GM21723 (cell line): ENCODE measurements at regions not wholly inside any gene's neighbourhood (a gene's known extent, or its start where the extent isn't known, plus 50 kb on each side); places are given as distances from the start of the nearest gene placed in this dataset.
"Not testable (repeated sequence)": the region's sequence is repeated elsewhere in the genome, so short reads cannot be mapped to it uniquely, and the experiment has no call there.

Experiments
- ATAC-seq: cut with Tn5 transposase; IDR thresholded peaks from one replicate; pipeline ENCODE4 v1.9.1; 2021; ENCODE audit warnings: mild to moderate bottlenecking, moderate library complexity; ENCODE audit not compliant: unreplicated experiment

DNA sequence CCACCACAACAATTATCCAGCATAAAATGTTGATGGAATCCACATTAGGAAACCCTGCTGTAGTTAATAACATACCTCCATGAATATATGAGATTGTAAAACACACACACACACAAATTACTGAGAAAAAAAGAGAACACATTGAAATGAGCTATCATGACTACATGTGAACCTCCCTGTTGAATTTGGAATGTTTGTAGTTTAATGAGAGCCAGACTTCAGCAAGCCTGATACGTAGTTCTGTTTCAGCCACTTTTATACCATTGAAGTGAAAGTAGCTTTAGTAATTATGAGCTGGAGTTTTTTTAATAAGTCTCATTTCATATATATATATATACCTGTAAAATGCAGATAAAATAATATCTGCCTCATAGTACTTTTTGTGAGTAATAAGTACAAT is 1146.4 kb downstream of the NAALADL2 start:
- no peak for ATAC-seq

DNA sequence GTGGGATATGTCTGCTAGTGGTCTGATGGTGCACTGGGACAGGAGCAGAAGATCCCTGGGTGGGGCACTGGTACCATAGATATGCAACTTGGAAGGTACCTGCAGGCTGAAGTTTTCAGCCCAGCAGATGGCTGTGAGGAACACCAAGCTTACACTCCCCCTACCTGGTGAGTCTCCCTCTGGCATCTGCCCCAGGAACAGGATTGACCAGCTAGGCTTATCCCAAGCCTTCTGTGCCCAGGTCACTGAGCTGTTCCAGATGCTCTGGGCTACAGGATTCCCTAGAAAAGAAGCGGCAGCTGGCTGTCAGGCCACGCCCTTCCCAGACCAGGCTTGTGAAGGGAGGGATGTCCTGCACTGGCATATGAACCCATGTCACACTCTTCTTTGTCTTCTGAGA is 1130.0 kb downstream of the NAALADL2 start:
- ATAC-seq = no peak

DNA sequence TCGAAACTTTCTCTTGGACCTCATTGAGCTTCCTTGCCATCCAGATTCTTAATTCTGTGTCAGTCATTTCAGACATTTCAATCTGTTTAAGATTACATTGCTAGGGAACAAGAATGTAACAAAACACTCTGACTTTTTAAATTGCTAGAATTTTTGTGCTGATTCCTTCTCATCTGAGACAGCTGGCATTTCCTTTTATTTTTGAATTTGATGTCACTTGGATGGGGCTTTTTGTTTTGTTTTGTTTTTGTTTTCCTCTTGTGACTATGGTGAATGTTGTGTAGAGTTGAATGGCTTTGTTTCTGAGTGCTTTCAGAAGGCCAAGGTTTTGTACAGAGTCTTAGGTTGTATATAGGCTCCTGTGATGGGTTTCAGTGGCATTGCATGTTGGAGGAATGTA is 1129.3 kb downstream of the NAALADL2 start:
- ATAC-seq = no peak

DNA sequence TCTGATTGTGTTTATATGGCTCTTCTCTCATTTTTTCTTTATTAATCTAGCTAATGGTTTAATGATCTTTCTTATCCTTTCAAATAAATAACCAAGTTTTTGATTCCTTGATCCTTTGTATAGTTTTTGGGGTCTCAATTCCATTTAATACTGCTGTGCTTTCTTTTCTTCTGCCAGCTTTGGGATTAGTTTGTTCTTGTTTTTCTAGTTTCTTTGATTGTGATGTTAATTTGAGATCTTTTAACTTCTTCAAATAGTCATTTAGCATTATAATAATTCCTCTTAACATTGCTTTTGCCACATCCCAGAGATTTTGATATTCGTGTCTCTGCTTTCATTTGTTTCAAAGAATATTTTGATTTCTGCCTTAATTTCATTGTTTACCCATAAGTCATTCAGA is 1126.6 kb downstream of the NAALADL2 start:
- no peak for ATAC-seq

DNA sequence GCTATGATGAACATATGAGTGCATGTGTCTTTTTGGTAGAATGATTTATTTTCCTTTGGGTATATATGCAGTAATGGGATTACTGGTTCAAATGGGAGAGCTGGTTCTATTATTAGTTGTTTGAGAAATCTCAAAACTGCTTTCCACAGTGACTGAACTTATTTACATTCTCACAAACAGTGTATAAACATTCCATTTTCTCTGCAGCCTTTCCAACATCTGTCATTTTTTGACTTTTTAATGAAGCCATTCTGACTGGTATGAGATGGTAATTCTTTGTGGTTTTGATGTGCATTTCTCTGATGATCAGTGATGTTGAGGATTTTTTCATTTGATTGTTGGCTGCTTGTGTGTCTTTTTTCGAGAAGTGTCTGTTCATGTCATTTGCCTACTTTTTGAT is 1124.2 kb downstream of the NAALADL2 start:
- ATAC-seq = no peak

DNA sequence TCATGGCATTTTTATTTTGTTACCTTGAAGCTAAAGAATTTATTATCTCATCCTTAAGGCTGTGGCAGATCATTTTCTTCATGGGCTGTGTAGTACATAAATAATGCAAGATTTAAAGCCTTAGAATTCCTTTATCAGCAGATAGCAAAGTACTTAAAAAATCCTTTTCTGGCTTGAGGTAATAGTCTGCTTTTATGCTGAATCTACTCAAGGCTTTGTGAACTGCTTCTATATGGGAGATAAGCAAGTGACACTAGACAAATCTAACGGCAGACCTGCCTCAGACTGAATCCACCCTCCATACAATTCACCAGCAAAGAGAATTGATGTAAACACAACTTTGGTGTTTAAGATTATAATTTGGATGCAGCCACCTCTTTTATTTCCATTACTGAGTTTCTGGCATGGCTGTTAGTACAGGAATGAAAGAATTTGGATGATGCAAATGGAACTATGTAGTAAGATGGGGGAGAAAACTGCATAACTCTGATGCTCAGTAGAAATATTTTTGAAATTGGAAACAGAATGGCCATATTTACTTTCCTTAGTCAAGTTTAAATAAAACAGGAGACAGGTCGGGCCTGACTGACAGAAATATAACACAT is 1121.5 kb downstream of the NAALADL2 start:
- ATAC-seq = no peak

DNA sequence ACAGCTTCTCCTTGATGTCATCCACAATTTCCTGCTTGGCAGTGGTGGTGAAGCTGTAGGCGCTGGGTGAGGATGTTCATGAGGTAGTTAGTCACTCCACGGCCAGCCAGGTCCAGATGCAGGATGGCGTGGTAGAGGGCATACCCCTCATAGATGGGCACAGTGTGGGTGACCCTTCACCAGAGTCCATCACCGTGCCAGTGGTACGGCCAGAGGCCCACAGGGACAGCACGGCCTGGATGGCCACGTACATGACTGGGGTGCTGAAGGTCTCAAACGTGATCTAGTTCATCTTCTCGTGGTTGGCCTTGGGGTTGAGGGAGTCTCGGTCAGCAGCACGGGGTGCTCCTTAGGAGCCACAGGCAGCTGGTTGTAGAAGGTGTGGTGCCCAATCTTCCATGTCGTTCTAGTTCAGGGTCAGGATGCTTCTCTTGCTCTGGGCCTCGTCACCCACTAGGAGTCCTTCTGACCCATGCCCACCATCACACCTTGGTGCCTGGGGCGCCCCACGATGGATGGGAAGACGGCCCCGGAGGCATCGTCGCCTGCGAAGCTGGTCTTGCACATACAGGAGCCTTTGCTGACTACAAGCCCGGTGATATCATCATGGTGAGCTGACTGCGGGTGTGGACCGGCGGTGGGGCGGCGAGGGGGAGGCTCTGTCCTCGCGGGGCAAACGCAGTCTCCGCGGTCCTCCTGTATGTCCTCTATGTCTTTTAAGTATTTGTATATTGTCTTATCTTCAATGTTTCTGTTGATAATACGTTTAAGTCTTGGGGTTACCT is 1119.0 kb downstream of the NAALADL2 start:
- no peak for ATAC-seq

DNA sequence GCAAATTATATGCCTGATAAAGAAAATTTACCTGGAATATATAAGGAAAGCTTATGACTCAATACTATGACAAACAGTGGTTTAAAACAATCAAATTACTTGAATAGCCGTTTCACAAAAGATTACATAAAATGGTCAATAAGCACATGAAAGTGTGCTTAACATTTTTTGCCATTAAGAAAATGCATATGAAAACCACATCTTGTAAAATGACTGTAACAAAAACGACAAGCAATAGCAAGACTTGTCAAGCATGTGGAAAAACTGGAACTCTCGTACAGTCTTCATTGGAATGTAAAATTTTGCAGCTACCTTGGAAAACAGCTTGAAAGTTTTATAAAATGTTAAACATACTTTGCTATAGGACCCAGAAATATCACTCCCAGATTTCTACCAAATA is 1110.3 kb downstream of the NAALADL2 start:
- no peak for ATAC-seq

DNA sequence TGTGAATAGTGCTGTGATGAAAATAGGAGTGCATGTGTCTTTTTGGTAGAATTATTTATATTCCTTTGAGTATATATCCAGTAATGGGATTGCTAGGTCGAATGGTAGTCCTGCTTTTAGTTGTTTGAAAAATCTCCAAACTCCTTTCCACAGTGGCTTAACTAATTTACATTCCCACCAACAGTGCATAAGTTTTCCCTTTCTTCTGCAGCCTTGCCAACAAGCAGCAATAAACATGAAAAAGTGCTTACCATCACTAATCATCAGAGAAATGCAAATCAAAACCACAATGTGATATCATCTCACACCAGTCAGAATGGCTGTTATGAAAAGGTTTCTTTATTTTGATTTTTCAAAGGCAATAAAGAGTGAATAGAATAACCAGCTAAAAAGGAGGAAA is 1105.9 kb downstream of the NAALADL2 start:
- no peak for ATAC-seq

DNA sequence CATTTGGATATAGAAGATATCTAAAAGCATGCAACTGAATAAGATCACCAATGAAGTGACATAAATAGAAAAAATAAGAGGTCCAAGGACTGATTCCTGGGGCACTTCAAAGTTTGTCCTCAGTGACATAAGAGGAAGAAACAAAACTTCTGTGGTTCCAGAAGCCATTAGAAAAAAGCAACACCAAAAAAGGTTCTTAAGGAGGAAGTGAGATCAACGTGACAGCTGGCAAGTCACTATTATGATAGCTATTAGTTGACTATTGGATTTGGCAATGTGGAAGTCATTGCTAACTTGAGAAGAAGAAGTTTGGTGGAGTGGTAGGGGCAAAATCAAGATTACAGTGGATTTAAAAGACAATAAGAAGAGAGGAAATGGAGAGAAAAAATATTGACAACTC is 1098.3 kb downstream of the NAALADL2 start:
- ATAC-seq = no peak

DNA sequence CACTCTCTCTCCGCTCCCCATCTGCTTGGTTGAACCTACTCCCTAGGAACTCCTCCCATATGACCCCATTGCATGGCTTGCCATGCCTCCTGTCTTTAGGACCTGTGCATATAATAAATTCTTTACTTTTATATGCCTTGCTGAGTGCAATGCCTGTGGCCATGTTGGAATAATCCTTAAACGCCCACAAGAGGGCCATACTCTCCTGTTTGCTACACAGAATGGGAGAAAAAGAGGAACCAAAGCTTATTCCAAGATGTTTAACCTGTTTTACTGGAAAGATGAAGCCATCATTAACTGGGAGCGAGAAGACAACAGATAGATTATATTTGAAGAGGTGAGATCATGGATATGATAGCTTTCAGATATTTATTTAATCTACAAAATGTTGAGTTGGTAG is 1097.8 kb downstream of the NAALADL2 start:
- no peak for ATAC-seq

DNA sequence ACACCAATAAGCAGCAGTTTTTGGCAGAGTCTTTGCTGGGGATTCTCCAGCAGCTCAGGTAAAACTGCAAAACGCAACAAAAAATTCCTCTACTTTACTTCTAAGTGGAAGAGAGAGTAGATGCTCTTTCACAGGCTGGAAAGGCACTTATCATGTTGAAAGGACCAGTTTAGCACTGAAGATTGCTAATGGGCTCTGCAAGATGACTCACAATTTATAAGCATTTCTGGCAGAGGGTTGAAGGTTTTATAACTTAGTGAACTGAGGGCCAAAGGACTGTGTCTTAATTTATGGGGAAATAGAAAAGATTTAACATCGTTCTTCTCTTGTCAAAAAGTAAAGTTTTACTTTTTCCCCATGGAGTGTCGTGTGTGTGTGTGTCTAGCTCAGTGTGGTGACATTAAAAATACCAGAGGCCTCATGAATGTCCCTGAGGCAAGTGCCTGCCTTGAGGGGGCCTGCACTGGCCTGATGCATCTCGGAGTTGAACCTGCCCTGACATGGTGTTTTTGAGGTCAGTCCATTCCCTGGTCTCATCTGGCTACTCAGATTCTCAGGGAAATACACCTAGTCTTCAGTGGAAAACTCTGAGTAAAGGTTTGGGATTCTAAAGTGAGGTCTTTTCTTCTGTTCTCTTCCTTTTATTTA is 1092.0 kb downstream of the NAALADL2 start:
- ATAC-seq = no peak

DNA sequence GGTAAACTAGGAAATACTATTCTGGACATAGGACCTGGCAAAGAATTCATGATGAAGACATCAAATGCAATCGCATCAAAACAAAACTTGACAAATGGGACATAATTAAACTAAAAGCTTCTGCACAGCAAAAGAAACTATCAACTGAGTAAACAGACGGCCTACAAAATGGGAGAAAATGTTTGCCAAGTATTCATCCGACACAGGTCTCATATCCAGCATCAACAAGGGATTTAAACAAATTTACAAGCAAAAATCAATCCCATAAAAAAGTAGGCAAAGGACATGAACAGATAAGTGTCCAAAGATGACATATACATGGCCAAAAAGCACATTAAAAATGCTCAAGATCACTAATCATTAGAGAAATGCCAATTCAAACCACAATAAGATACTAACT is 1088.9 kb downstream of the NAALADL2 start:
- ATAC-seq = no peak

DNA sequence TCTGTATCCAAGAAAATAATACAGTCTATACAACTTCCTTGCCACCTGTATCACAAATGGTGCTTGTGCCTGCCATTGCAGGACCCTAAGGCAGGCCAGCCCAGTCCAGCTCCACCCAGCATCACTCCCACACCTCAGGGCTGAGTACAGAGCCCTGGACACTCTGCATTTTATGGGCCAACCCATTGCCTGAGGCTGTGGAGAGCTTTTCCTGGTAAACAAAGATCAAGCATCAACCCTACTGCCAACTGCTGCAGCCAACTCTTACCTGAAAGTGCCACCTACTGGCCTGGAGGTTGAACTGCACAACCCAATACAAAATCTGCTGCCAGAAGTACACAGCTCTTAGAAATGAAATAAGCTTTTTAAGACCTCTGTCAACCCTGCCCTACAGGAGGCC is 1082.2 kb downstream of the NAALADL2 start:
- peak; percentile 51 for ATAC-seq

DNA sequence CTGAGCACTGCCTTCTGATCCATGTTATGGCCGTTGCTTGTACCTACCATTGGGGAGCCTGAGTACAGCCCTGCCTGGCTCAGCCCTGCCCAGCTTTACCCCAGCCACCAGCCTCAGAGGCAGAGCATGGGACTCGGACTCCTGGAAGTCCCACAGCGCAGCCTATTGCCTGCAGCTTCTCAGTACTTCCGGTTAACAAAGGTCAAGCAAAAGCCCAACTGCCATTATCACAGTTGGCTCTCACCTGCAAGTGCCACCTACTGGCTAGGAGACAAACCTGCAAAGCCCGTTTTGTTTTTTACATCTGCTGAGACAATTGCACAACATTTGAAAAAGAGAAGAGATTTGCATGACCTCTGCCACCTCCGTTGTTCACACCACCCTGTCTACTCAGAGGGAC is 1081.7 kb downstream of the NAALADL2 start:
- ATAC-seq = no peak

DNA sequence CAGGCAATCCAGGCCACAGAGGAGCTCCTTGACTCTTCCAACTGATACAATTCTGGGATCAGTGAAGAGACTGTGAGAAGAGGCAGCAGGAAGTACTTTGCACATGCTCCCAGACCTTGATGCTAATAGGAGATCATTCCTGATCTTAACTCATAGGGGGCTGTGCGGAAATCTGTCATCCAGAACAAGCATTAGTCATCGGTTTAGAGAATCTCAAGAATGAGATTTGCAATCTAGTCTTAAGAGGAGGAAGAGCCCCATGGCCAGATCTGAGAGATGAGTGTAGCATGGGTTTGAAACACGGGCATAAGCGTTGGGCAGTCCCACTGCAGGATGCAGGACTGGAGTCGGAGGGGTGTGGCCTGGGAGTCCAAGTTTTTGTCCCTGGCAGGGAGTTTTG is 1081.1 kb downstream of the NAALADL2 start:
- ATAC-seq = no peak

DNA sequence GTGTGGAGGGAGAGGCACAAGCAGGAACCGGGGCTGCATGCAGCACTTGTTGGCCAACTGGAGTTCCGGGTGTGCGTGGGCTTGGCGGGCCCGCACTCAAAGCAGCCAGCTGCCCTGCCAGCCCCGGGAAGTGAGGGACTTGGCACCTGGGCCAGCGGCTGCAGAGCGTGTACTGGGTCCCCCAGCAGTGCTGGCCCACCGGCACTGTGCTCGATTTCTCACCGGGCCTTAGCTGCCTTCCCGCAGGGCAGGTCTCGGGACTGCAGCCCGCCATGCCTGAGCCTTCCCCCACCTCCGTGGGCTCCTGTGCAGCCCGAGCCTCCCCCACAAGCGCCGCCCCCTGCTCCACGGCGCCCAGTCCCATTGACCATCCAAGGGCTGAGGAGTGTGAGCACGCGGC is 1078.2 kb downstream of the NAALADL2 start:
- not testable (repeated sequence) for ATAC-seq

DNA sequence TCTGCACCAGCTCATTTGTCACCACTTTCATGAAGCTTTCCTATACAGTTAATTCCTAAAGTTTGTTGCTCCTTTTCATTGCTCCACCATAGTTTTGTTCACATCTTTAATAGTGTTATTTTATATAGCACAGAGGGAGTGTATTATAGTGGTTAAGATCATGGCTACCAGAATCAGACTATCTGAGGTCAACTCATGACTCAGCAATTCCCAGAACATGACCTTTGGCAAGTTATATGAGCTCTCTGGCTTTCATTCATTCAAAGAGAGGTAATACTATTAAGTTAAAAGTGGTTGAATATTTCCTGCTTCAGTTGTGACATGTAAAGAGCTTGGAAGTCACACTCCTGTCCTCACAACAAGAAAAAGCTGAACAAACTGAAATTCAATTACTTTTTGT is 1073.5 kb downstream of the NAALADL2 start:
- no peak for ATAC-seq

DNA sequence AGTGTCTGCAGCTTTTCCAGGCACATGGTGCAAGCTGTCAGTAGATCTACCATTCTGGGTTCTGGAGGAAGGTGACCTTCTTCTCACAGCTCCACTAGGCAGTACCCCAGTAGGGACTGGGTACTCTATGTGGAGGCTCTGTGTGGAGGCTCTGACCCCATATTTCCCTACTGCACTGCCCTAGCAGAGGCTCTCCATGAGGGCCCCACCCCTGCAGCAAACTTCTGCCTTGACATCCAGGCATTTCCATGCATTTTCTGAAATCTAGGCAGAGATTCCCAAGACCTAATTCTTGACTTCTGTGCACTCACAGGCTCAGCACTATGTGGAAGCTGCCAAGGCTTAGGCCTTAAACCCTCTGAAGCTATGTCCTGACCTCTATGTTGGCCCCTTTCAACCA is 1060.0 kb downstream of the NAALADL2 start:
- ATAC-seq = no peak

DNA sequence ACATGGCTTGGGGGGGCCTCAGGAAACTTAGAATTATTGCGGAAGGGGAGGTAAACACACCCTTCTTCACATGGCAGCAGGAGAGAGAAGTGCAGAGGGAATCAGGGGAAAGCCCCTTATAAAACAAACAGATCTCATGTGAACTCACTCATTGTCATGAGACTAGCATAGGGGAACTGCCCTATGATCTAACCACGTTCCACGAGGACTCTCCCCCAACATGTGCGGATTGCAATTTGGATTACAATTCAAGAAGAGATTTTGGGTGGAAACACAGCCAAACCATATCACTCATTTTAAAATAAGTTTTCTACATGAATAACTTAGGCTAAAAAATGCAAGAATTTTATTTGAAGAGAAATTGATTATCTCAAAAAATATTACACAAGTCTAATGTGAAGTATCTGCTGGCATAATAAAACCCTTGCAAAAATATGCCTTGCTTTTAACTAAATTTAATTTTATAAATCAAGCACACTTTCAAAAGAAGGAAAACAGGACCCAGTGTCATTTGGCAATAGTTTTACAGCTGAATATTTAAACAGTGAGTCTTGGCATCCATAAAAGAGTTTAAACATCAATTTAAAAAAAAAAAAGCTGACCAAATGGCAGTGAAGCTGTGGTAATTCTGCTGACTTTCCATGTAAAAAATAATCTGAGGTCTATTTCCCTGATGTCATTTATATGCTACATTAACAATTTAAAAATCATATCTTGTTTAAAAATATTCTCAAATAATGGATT is 1057.2 kb downstream of the NAALADL2 start:
- ATAC-seq = no peak

DNA sequence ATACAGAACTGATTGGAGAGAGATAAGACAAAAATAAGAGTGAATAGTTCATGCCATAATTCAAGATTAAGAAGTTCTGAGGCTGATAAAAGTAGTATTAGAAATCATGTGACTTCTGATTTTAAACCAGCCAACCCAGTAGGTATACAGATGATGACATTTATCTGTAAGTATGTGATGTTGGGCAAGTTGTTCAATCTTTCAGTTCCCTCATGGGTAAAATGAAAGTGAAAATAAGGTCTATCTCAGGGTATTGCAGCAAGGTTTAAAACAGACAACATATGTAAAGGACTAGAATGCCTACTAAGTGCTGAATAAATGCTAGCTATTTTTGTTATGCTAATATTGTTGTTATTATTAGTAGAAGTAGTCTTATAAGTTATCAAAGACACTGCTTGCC is 1055.7 kb downstream of the NAALADL2 start:
- ATAC-seq = no peak

DNA sequence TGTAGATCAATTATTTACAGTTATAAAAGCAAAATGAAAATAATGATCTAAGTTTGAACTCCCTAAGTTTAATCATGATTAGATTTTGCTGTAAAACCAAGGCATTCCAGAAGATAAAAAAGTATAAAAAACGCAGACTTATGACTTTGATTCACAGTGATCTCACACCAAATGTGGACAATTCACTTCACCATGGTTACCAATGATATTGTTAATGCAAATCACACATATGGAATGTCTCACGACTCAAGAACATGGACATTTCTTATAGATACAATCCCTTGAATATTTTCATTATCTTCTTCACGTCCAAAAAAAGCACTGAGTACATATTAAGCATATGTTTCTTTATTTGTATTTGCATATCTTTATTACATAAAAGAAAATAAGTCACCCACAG is 1054.2 kb downstream of the NAALADL2 start:
- ATAC-seq = no peak
